ENCODE measurements at regions not wholly inside any gene's neighbourhood (a gene's known extent, or its start where the extent isn't known, plus 50 kb on each side); places are given as distances from the start of the nearest gene placed in this dataset.

- Mint-ChIP-seq H3K4me3 (ENCODE audit: unreplicated experiment) (no peak overlapping the region), H3K9me3 (ENCODE audit: unreplicated experiment) (no peaks in the 10 kb centered on the region), H3K27ac (ENCODE audit: low read depth, unreplicated experiment) (no peak overlapping the region), H3K27me3 (ENCODE audit: insufficient read depth, unreplicated experiment) (peaks cover 11% of the 10 kb centered on the region), H3K36me3 (ENCODE audit: insufficient read depth, unreplicated experiment) (no peaks in the 10 kb centered on the region), H3K4me1 (ENCODE audit: insufficient read depth, unreplicated experiment) (no peaks in the 10 kb centered on the region)
- intact Hi-C loops (cut with micrococcal nuclease): no loop called here
- DNase-seq (ENCODE audit: unreplicated experiment): no peak
- ChIA-PET CTCF (no interaction called here), POLR2A (no interaction called here)
- BruUV-seq (replicated peaks): no TSS peak
- TF ChIP-seq, protein P1, sequence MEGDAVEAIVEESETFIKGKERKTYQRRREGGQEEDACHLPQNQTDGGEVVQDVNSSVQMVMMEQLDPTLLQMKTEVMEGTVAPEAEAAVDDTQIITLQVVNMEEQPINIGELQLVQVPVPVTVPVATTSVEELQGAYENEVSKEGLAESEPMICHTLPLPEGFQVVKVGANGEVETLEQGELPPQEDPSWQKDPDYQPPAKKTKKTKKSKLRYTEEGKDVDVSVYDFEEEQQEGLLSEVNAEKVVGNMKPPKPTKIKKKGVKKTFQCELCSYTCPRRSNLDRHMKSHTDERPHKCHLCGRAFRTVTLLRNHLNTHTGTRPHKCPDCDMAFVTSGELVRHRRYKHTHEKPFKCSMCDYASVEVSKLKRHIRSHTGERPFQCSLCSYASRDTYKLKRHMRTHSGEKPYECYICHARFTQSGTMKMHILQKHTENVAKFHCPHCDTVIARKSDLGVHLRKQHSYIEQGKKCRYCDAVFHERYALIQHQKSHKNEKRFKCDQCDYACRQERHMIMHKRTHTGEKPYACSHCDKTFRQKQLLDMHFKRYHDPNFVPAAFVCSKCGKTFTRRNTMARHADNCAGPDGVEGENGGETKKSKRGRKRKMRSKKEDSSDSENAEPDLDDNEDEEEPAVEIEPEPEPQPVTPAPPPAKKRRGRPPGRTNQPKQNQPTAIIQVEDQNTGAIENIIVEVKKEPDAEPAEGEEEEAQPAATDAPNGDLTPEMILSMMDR (IDR thresholded peaks at IDR 0.05; ENCODE audit: unreplicated experiment): no peak
Measured at GRCh38 chr11:69234740-69235710, 58.9 kb upstream of the MYEOV start.

DNA sequence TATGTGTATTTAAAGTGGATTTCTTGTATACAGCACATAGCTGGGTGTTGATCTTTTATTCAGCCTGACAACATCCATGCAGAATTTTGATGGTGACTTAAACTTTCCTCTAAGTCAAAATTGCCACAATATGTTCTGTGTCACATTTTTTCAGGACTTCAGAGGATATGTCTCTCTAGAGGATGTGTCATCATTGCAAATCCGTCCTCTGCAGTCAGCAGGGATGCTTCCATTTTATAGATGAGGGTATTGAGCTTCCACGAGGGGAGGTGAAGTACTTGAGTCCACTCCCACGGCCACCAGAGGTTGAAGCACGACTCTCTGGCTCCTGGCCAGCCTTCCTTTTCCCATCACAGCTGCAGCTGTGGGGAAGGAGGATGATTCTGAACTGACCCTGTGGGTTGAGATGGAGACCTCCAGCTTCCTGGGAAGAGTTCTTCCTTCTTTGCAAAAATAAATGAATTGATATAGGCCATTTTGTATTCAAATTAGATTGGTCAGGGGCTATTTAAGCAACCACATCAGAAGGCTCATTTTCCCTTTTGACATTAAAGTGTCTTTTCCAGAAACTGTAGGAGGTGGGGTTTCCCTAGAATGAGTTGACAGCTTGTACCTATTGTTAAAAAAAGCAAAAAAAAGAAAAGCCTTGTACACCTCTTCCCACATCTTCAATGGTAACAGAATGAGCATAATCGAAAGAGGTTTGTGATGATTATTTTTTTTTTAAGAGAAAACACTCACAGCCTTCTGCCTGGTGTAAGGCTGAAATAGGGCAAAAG, 55.2 kb upstream of the MYEOV start:
- DNase-seq (ENCODE audit: unreplicated experiment): no peak
- Mint-ChIP-seq H3K4me3 (ENCODE audit: unreplicated experiment) (no peak overlapping the region), H3K9me3 (ENCODE audit: unreplicated experiment) (no peaks in the 10 kb centered on the region), H3K4me1 (ENCODE audit: insufficient read depth, unreplicated experiment) (no peaks in the 10 kb centered on the region), H3K27ac (ENCODE audit: low read depth, unreplicated experiment) (no peak overlapping the region), H3K27me3 (ENCODE audit: insufficient read depth, unreplicated experiment) (peaks cover 11% of the 10 kb centered on the region), H3K36me3 (ENCODE audit: insufficient read depth, unreplicated experiment) (no peaks in the 10 kb centered on the region)
- TF ChIP-seq, protein P1 (IDR thresholded peaks at IDR 0.05; ENCODE audit: unreplicated experiment): no peak
- intact Hi-C loops (cut with micrococcal nuclease): no loop called here
- BruUV-seq (replicated peaks): no TSS peak
- ChIA-PET CTCF (interaction anchor here (0.7 kb wide), 1 partner anchor 208 kb away, joined by 4 read pairs; no protein-coding TSS in a partner anchor), POLR2A (no interaction called here)

- intact Hi-C loops (cut with micrococcal nuclease): loop anchor here (5.0 kb wide), 1 partner anchor 107 kb away; no protein-coding TSS in a partner anchor
- no peak for DNase-seq (ENCODE audit: unreplicated experiment)
- Mint-ChIP-seq H3K4me1 (ENCODE audit: insufficient read depth, unreplicated experiment) (no peaks in the 10 kb centered on the region), H3K27me3 (ENCODE audit: insufficient read depth, unreplicated experiment) (peaks cover 11% of the 10 kb centered on the region), H3K4me3 (ENCODE audit: unreplicated experiment) (no peak overlapping the region), H3K27ac (ENCODE audit: low read depth, unreplicated experiment) (no peak overlapping the region), H3K9me3 (ENCODE audit: unreplicated experiment) (no peaks in the 10 kb centered on the region), H3K36me3 (ENCODE audit: insufficient read depth, unreplicated experiment) (no peaks in the 10 kb centered on the region)
- CTCF ChIA-PET: interaction anchor here (0.6 kb wide), 1 partner anchor 440 kb away, joined by 3 read pairs; no protein-coding TSS in a partner anchor
- TF ChIP-seq, protein P1 (IDR thresholded peaks at IDR 0.05; ENCODE audit: unreplicated experiment): no peak
- POLR2A ChIA-PET: no interaction called here
- no TSS peak for BruUV-seq (replicated peaks)
Measured at GRCh38 chr11:69239641-69240040, 54.3 kb upstream of the MYEOV start.
